DOHH2 (cell line): ENCODE measurements at regions not wholly inside any gene's neighbourhood (a gene's known extent, or its start where the extent isn't known, plus 50 kb on each side); places are given as distances from the start of the nearest gene placed in this dataset.

Experiments used
- EZH2phosphoT487 ChIP-seq: fragments of 200-600 bp; sonication (generic); IDR thresholded peaks from 2 replicates; pipeline ENCODE4 v1.6.1; 2017; ENCODE audit warnings: borderline replicate concordance, mild to moderate bottlenecking, antibody characterized with exemption, low read length, moderate library complexity, mixed read lengths
- TF ChIP-seq, protein P1 (sequence below): fragments of 200-600 bp; sonication (generic); IDR thresholded peaks from one replicate; pipeline ENCODE4 v1.5.1; 2014; ENCODE audit warnings: antibody characterized with exemption, mild to moderate bottlenecking, low read depth, low read length; ENCODE audit not compliant: poor library complexity, severe bottlenecking

DNA sequence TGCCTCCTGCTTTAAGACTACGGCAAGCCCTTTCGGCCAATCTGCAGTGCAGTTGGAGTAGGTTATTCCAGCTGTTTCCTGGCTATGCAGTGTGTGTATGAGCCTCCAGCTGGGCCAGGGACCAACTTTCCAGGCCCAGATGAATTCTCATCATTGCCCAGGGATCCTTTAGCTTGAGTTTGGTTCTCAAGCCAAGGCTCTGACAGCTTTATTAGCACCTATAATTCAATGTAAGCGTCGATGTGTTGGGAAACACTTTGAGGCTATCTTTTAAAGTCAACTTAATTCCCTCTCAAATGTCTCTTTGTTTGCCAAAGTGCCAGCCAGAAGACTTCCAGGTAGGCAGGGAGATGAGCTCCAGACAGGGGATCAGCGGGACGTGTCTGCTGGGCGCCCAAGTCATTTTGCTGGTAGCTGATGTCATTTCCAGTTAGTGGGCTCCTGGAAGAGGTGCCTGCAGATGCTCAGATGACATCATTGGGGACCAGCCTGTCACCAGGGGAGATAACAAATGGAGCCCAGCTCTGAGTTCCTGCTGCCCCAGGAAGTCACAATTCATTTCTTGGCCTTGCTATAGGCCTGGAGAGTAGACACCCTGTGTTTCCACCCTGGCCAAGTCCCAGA is 520.4 kb downstream of the SOX6 start:
- TF ChIP-seq, protein P1, sequence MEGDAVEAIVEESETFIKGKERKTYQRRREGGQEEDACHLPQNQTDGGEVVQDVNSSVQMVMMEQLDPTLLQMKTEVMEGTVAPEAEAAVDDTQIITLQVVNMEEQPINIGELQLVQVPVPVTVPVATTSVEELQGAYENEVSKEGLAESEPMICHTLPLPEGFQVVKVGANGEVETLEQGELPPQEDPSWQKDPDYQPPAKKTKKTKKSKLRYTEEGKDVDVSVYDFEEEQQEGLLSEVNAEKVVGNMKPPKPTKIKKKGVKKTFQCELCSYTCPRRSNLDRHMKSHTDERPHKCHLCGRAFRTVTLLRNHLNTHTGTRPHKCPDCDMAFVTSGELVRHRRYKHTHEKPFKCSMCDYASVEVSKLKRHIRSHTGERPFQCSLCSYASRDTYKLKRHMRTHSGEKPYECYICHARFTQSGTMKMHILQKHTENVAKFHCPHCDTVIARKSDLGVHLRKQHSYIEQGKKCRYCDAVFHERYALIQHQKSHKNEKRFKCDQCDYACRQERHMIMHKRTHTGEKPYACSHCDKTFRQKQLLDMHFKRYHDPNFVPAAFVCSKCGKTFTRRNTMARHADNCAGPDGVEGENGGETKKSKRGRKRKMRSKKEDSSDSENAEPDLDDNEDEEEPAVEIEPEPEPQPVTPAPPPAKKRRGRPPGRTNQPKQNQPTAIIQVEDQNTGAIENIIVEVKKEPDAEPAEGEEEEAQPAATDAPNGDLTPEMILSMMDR = no peak
- TF ChIP-seq EZH2phosphoT487 = no peak
